ENCODE measurements at regions not wholly inside any gene's neighbourhood (a gene's known extent, or its start where the extent isn't known, plus 50 kb on each side); places are given as distances from the start of the nearest gene placed in this dataset.
"Not testable (repeated sequence)": the region's sequence is repeated elsewhere in the genome, so short reads cannot be mapped to it uniquely, and the experiment has no call there.

DNA sequence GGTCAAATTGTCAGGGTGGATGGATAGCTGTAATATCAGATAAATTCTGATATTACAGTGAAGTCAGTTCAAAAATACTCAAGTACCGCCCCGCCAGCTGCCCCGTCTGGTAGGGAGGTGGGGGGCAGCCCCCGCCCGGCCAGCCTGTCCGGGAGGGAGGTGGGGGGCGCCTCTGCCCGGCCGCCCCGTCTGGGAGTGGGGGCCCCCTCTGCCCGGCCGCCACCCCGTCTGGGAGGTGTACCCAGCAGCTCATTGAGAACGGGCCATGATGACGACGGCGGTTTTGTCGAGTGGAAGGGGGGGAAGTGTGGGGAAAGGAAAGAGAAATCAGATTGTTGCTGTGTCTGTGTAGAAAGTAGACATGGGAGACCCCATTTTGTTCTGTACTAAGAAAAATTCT, 175.8 kb upstream of the LMCD1 start:
- ATAC-seq (ENCODE audit: low read depth); H3K79me1 ChIP-seq (ENCODE audit: low read depth in 1 of 2, low read length in 2 of 2); H4K8ac ChIP-seq (ENCODE audit: low read depth in 2 of 2, low read length in 2 of 2); dilution Hi-C loops (cut with HindIII; ENCODE audit: low sequenced_read_pairs, unreplicated experiment); H3K56ac ChIP-seq (ENCODE audit: extremely low read depth, insufficient read depth, low read length); H3K4me1 ChIP-seq (ENCODE audit: control insufficient read depth, insufficient read depth, low read length); H2BK120ac ChIP-seq (ENCODE audit: low read depth, low read length); DNase-seq; H3K27ac ChIP-seq (ENCODE audit: insufficient read depth, low read length); BruUV-seq (replicated peaks); H2AFZ ChIP-seq (replicated peaks; ENCODE audit: low read length, poor library complexity); H3K4me2 ChIP-seq (ENCODE audit: low read depth, low read length); H2BK5ac ChIP-seq (ENCODE audit: low read depth, low read length, poor library complexity, severe bottlenecking); H3K9me3 ChIP-seq (ENCODE audit: control insufficient read depth, insufficient read depth, low read length); H2BK15ac ChIP-seq (ENCODE audit: low read depth, low read length); H3K23ac ChIP-seq (ENCODE audit: low read depth, low read length); H3K9me1 ChIP-seq (ENCODE audit: insufficient read depth, low read length); H3K14ac ChIP-seq (replicated peaks; ENCODE audit: low read depth, low read length); POLR2A ChIA-PET (ENCODE audit: unreplicated experiment); H3K9ac ChIP-seq (ENCODE audit: low read depth, low read length); H3K27me3 ChIP-seq (ENCODE audit: control insufficient read depth, insufficient read depth, low read length); H4K5ac ChIP-seq (ENCODE audit: low read depth, low read length); H4K91ac ChIP-seq (ENCODE audit: insufficient read depth, low read depth, low read length); in situ Hi-C loops (cut with MboI; ENCODE audit: low sequenced_read_pairs); H3K4me3 ChIP-seq (ENCODE audit: insufficient read depth, low read depth, low read length); H2AK5ac ChIP-seq (ENCODE audit: low read depth, low read length); H3K18ac ChIP-seq (ENCODE audit: low read depth, low read length); intact Hi-C loops (cut with micrococcal nuclease); H2AK9ac ChIP-seq (replicated peaks; ENCODE audit: low read depth, low read length, poor library complexity); H3K4ac ChIP-seq (ENCODE audit: low read depth, low read length); H2BK20ac ChIP-seq (ENCODE audit: low read depth, low read length); H4K20me1 ChIP-seq (ENCODE audit: insufficient read depth, low read length); H3K36me3 ChIP-seq (ENCODE audit: control insufficient read depth, insufficient read depth, low read length): not testable (repeated sequence)
- CTCF ChIA-PET, result interaction anchor here (0.7 to 1.9 kb wide), 4 partner anchors 75 to 1534 kb away, joined by 4 to 11 read pairs (median 6); no protein-coding TSS in a partner anchor
- WGBS, 2 experiments (ENCODE audit: extremely low coverage in 2 of 2, insufficient read length in 1 of 2), result no CpG with 5 or more reads among the region's 18 CpGs

Data from IMR-90 (cell line).